HT1080 (cell line): ENCODE measurements at regions not wholly inside any gene's neighbourhood (a gene's known extent, or its start where the extent isn't known, plus 50 kb on each side); places are given as distances from the start of the nearest gene placed in this dataset.
"Not testable (repeated sequence)": the region's sequence is repeated elsewhere in the genome, so short reads cannot be mapped to it uniquely, and the experiment has no call there.

ENCODE experiments used
- DNase-seq: peaks from one replicate; pipeline ENCODE4 v3.0.0-alpha.2; 2015; ENCODE audit warnings: low read depth

GRCh38 chr2:120649381-120649780, 86.3 kb upstream of the GLI2 start:
- not testable (repeated sequence) for DNase-seq

DNA sequence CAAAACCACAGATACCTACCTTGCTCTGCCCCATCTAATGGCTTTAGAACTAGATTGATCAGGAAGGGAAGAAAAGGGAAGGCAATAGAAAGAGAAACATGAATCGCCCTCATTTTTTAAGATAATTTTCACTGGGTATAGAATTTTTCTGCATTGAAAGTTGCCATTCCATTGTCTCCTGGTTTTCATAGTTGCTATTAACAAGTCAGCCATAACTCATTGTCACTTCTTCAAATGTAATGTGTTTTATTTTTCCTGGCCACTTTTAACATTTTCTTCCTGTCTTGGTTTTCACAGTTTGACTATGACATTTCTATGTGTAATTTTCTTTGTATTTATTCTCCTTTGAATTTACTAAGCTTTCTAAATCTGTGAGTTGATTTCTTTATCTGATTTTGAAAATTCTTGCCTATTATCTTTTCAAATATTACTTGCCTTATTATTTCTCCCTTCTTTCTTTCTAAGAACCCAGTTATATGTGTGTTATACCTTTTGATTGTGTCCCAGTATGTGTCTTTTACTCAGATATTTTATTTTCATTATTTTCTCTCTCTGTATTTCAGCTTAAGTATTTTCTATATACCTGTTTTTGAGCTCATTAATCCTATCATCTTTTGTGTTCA, 85.5 kb upstream of the GLI2 start:
- DNase-seq = no peak

DNA sequence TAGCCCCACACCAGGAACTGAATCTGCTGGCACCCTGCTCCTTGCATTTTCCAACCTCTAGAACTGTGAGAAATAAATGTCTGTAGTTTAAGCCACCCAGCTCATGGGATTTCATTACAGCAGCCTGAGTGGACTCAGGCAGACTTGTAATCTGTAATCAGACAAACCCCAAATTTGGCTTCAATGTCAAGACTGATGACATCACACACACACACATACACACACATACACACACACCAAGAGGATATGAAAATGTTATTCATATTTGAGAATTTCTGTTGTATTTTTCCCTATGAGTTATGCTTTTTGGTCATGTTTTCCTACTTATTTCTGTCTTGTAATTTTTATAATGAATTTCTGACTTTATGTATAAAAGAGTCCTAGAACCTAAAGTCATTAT, 83.8 kb upstream of the GLI2 start:
- no peak for DNase-seq

DNA sequence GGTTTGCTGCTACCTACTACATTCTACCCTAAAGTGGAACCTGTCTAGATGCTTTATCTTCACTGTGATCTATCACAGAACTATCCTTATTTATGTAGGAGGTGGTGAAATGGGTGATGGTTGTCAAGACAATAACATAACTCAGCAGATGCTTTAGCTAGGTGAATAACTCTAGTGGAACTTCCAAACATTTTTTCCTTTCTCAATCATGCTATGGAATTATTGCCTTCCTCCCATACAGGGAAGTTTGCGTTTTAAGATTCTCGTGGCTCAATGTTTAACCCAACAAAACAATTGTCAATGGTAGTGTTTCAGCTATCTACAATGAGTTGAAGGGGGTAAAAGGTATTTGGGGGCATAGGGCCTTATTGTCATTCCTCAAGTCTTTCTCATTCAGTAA, 82.6 kb upstream of the GLI2 start:
- no peak for DNase-seq

DNA sequence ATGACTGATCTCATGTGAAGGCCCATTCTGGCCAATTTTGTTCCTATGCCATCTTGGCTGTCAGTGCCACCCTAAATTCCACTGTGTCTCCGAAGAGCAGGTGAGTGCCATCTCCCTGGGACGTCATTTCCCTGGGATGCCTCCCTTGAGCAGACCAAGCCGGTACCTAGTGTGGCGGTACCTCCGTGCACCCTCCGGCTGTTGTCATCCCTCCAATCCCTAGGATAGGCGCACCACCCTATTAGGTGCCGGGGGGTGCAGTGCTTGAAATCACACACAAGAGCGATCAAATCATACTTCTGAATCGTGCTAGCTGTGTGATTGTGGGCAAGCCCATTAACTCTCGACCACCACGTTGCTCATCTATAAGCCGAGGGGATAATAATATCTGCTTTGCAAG, 81.8 kb upstream of the GLI2 start:
- DNase-seq = no peak

- no peak for DNase-seq
Measured at GRCh38 chr2:120654381-120655134, 81.1 kb upstream of the GLI2 start.

- DNase-seq = no peak
Measured at GRCh38 chr2:120656273-120656950, 79.3 kb upstream of the GLI2 start.

DNA sequence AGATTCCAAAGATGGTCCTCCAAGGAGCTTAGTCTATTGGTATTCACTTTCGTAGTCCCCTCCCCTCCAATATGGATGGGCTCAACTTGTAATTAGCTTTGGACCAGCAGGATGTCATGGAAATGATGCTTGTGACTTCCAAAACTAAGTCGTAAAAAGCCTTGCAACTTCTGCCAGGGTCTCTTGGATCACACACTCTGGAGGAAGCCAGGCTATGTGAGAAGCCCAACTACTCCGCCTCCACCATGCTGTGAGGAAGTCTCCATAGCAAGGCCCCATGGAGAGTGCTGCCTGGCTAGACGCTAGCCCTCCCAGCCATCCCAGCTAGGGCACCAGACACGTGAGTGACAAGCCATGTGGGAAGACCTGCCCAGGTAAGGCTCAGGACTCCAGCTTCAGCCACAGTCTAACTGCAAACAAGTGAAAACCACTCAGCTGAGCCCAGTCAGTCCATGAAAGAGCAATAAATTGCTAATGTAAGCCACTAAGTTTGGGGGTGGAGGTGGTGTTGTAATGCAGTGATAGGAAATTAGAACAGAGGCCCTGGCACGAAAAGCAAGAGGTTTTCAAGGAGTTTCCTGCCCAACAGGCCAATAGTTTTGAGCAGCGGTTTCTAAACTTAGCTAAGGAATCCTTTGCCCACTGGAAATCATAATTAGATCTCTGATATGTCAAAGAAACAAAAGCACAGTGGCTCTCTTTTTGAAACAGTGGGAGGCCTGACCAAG, 77.5 kb upstream of the GLI2 start:
- no peak for DNase-seq

DNA sequence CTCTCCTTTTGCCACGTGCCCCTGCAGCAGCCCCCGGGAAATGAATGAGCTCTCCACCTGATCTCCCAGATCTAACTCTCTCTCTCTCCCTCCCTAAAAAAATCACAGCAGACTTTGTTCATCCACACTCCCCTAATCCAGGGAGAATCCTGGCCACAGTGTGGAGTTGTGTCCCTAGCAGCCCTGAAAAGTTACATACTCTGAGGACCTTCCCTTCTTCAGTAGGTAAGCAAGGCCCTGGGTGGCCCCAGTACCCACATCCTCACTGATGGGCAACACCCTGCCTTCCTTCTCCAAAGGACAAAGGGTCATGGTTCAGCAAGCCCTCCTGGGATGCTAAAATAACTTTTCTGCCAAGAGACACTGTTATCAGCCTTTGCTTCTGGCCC, 76.9 kb upstream of the GLI2 start:
- no peak for DNase-seq

- DNase-seq = no peak
Measured at GRCh38 chr2:120659275-120659977, 76.2 kb upstream of the GLI2 start.

DNA sequence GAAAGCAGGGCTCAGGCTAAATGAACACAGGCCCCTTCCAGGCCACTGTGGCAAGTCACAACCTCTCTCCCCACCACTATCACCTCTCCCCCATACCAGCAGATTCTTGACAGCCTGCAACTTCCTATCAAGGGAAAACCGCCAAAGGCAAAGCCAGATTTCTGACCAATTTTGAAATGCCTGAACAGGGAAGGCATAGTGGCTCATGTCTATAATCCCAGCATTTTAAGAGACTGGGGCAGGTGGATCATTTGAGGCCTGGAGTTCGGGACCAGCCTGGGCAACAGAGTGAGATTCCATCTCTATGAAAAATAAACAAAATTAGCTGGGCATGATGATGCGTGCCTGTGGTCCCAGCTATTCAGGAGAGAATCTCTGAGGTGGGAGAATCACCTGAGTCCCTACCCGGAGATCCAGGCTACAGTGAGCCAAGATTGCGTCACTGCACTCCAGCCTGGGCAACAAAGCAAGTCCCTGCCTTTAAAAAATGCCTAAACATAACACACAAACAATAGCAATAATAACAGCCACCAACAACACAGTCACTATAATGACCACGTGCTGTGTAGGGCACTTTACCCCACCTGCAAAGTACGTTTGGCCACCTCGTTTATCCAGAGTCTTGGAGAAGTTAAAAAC, 75.5 kb upstream of the GLI2 start:
- DNase-seq = no peak

- no peak for DNase-seq
Measured at GRCh38 chr2:120660771-120661459, 74.8 kb upstream of the GLI2 start.

- no peak for DNase-seq
Measured at GRCh38 chr2:120661551-120661950, 74.1 kb upstream of the GLI2 start.

DNA sequence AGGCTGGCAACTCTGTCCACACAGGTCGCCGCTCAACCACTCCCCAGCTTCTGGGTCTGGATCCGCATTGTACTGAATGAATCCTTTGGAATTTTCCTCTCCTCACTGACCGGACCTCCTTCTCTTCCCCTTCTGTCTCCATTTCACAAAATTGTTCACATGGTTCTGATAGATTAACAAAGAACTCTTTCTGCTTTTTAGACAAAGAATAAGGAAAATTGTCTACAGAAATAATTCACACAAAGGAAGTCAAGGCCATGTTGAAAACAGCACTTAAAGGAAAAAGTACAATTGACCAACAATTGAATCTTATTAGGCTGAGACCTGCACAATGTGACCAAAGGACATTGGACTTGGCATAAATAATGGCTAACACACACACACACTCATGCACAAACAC, 73.6 kb upstream of the GLI2 start:
- no peak for DNase-seq

GRCh38 chr2:120662746-120663145, 72.9 kb upstream of the GLI2 start:
- DNase-seq = no peak

GRCh38 chr2:120666433-120666832, 69.2 kb upstream of the GLI2 start:
- no peak for DNase-seq

DNA sequence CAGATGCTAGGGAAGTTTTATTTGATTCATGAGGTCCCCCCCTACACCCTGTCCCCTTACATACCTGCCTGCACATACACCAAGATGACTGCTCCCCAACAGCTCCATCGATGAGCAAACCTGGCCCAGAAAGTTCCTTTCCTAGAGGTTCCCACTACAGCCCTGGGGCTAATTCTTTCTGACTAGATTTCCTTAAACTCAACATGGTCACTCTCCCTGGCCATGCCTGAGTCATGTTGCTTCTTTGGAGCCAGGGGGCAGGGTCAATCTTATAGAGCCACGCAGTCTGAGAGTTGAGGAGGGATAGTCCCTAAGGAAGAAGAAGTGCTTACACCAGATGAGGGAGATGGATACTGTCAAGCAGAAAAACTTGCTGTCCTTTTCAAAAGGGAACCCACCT, 67.7 kb upstream of the GLI2 start:
- DNase-seq = no peak

GRCh38 chr2:120669121-120669952, 66.3 kb upstream of the GLI2 start:
- peak; percentile 54 for DNase-seq

DNA sequence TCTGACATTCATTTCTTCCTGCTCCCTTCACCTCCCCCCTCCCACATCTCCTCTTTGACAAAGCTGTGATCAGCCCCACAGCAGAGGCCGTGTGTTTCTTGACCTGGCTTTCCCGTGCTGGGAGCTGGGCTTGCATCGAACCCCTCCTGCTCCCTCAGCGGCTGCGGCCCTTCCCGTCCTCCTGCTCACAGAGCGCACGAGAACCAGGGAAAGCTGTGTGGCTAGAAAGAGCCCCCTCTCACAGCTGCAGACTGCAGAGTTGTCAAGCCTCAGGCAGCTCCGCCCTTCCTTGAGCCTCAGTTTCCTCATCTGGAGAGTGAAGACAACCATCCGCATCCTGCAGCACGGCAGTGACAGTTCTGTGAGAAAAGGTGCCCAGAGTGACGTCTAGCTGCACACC, 65.7 kb upstream of the GLI2 start:
- no peak for DNase-seq
